H1 (cell line): ENCODE measurements at regions not wholly inside any gene's neighbourhood (a gene's known extent, or its start where the extent isn't known, plus 50 kb on each side); places are given as distances from the start of the nearest gene placed in this dataset.

ENCODE experiments used
- CTCF ChIA-PET: fragments of 300-600 bp; sonication (Branson Sonifier 250); formaldehyde crosslinking; loops from one replicate; lab custom pipeline; 2021; ENCODE audit not compliant: partially characterized antibody; lab: Charles Lee
- POLR2A ChIA-PET: fragments of 300-600 bp; sonication (Branson Sonifier 250); formaldehyde crosslinking; loops from one replicate; lab custom pipeline; 2021; ENCODE audit warnings: inconsistent platforms; ENCODE audit not compliant: partially characterized antibody; lab: Charles Lee
- DNase-seq, 2 experiments: peaks; one replicate each; pipeline versions ENCODE4 v3.0.0 to v3.0.0-alpha.2; 2010 to 2022; ENCODE audit warnings: low spot score in 2 of 2, low read depth in 1 of 2, mixed read lengths in 1 of 2
- FAIRE-seq: peaks from 2 replicates; lab custom pipeline; 2011; peaks lifted over from hg19 to GRCh38; lab: Jason Lieb, UNC
- H2AFZ ChIP-seq: 2 replicates; pipeline ENCODE4 v1.8.1; 2012; ENCODE audit warnings: low read length, inconsistent platforms
- H2AK5ac ChIP-seq: 2 replicates; pipeline ENCODE4 v1.6.1; 2013; ENCODE audit warnings: low read depth, low read length
- H2BK120ac ChIP-seq: replicated peaks from 2 replicates; pipeline ENCODE3; 2013; ENCODE audit warnings: low read depth, low read length, inconsistent platforms
- H2BK12ac ChIP-seq: 2 replicates; pipeline ENCODE4 v1.6.1; 2013; ENCODE audit warnings: low read depth, low read length
- H2BK15ac ChIP-seq: 2 replicates; pipeline ENCODE4 v1.6.1; 2013; ENCODE audit warnings: low read length
- H2BK20ac ChIP-seq: 2 replicates; pipeline ENCODE4 v1.6.1; 2013; ENCODE audit warnings: low read length
- H2BK5ac ChIP-seq: 2 replicates; pipeline ENCODE4 v1.6.1; 2013; ENCODE audit warnings: low read depth, low read length
- H3K14ac ChIP-seq: 2 replicates; pipeline ENCODE4 v1.6.1; 2013; ENCODE audit warnings: inconsistent platforms; ENCODE audit not compliant: insufficient read length
- H3K18ac ChIP-seq: 2 replicates; pipeline ENCODE4 v1.6.1; 2013; ENCODE audit warnings: low read length; ENCODE audit errors: extremely low read depth
- H3K23ac ChIP-seq: 2 replicates; pipeline ENCODE4 v1.6.1; 2013; ENCODE audit warnings: inconsistent platforms; ENCODE audit not compliant: insufficient read length
- H3K23me2 ChIP-seq: 2 replicates; pipeline ENCODE4 v1.6.1; 2013; ENCODE audit warnings: low read depth, low read length
- H3K27ac ChIP-seq: 2 replicates; pipeline ENCODE4 v1.6.1; 2011; ENCODE audit warnings: low read depth, low read length, inconsistent platforms
- H3K27me3 ChIP-seq, 4 experiments: replicated peaks in 1 of 4; 1 replicate in 1 of 4; 2 replicates in 3 of 4; pipeline versions ENCODE4 v1.6.1 to v1.8.1; 2011 to 2013; ENCODE audit warnings: low read length in 3 of 4, mild to moderate bottlenecking in 3 of 4, inconsistent platforms in 2 of 4, mixed read lengths in 2 of 4, moderate library complexity in 1 of 4; ENCODE audit not compliant: control insufficient read depth in 3 of 4, insufficient read depth in 3 of 4; ENCODE audit errors: extremely low read depth in 1 of 4
- H3K36me3 ChIP-seq, 4 experiments: 2 replicates each; pipeline versions ENCODE4 v1.6.1 to v1.8.1; 2011 to 2013; ENCODE audit warnings: mild to moderate bottlenecking in 4 of 4, low read length in 3 of 4, moderate library complexity in 2 of 4, control low read depth in 1 of 4, inconsistent platforms in 1 of 4; ENCODE audit not compliant: insufficient read depth in 4 of 4, control insufficient read depth in 2 of 4
- H3K4ac ChIP-seq: replicated peaks from 2 replicates; pipeline ENCODE3; 2013; ENCODE audit warnings: low read length, low read depth, mixed read lengths, inconsistent platforms; ENCODE audit not compliant: insufficient read length
- H3K4me1 ChIP-seq, 4 experiments: replicated peaks in 1 of 4; 1 replicate in 1 of 4; 2 replicates in 3 of 4; pipeline versions ENCODE4 v1.6.1 to v1.8.1; 2011 to 2013; ENCODE audit warnings: low read length in 3 of 4, inconsistent platforms in 2 of 4, mixed read lengths in 1 of 4; ENCODE audit not compliant: insufficient read depth in 4 of 4, control insufficient read depth in 3 of 4
- H3K4me2 ChIP-seq, 2 experiments: 2 replicates each; pipeline versions ENCODE4 v1.6.1 to v1.8.1; 2011 to 2013; ENCODE audit warnings: low read depth in 2 of 2, low read length in 2 of 2, control low read depth in 1 of 2, inconsistent platforms in 1 of 2, mild to moderate bottlenecking in 1 of 2; ENCODE audit not compliant: insufficient read depth in 1 of 2
- H3K4me3 ChIP-seq, 4 experiments: fragments of 200-600, 300-600 bp in 1 of 4; sonication (generic), shearing (Covaris generic), sonication (Bioruptor Twin) in 1 of 4; 2 replicates each; pipeline versions ENCODE4 v1.5.1 to v1.8.1; 2011 to 2016; ENCODE audit warnings: low read length in 4 of 4, low read depth in 3 of 4, control low read depth in 2 of 4, inconsistent platforms in 2 of 4, mild to moderate bottlenecking in 2 of 4, mixed read lengths in 1 of 4, moderate library complexity in 1 of 4; ENCODE audit not compliant: insufficient read depth in 2 of 4; ENCODE audit errors: extremely low read depth in 1 of 4
- H3K56ac ChIP-seq: replicated peaks from 2 replicates; pipeline ENCODE3; 2013; ENCODE audit warnings: low read depth, mild to moderate bottlenecking, mixed read lengths, low read length, inconsistent platforms; ENCODE audit not compliant: insufficient read length
- H3K79me1 ChIP-seq: 2 replicates; pipeline ENCODE4 v1.6.1; 2013; ENCODE audit warnings: low read depth, low read length, control low read depth
- H3K79me2 ChIP-seq, 2 experiments: 2 replicates each; pipeline versions ENCODE4 v1.6.1 to v1.8.1; 2012 to 2013; ENCODE audit warnings: low read length in 2 of 2, mild to moderate bottlenecking in 2 of 2, inconsistent platforms in 1 of 2; ENCODE audit not compliant: insufficient read depth in 2 of 2, control insufficient read depth in 1 of 2
- H3K9ac ChIP-seq, 4 experiments: replicated peaks in 1 of 4; 1 replicate in 1 of 4; 2 replicates in 3 of 4; pipeline versions ENCODE4 v1.6.1 to v1.8.1; 2011 to 2013; ENCODE audit warnings: low read depth in 3 of 4, low read length in 3 of 4, control low read depth in 2 of 4, mild to moderate bottlenecking in 2 of 4, moderate library complexity in 2 of 4, inconsistent platforms in 1 of 4; ENCODE audit errors: extremely low read depth in 1 of 4
- H3K9me3 ChIP-seq, 2 experiments: 2 replicates each; pipeline versions ENCODE4 v1.6.1 to v1.8.1; 2012 to 2013; ENCODE audit warnings: mild to moderate bottlenecking in 2 of 2, moderate library complexity in 2 of 2, control low read depth in 1 of 2, inconsistent platforms in 1 of 2, low read depth in 1 of 2, low read length in 1 of 2, mixed read lengths in 1 of 2; ENCODE audit not compliant: insufficient read depth in 2 of 2
- H4K20me1 ChIP-seq, 2 experiments: replicated peaks in 1 of 2; 2 replicates each; pipeline versions ENCODE3 to v1.8.1; 2011 to 2013; ENCODE audit warnings: inconsistent platforms in 2 of 2, low read length in 2 of 2, mild to moderate bottlenecking in 1 of 2; ENCODE audit not compliant: insufficient read depth in 2 of 2, control insufficient read depth in 1 of 2
- H4K5ac ChIP-seq: 2 replicates; pipeline ENCODE4 v1.6.1; 2013; ENCODE audit warnings: low read length, low read depth, mixed read lengths, inconsistent platforms; ENCODE audit not compliant: insufficient read length
- H4K8ac ChIP-seq: 2 replicates; pipeline ENCODE4 v1.8.0; 2013; ENCODE audit warnings: mild to moderate bottlenecking, moderate library complexity, low read length, inconsistent platforms; ENCODE audit not compliant: insufficient read depth; ENCODE audit errors: extremely low read depth
- H4K91ac ChIP-seq: replicated peaks from 2 replicates; pipeline ENCODE3; 2013; ENCODE audit warnings: low read length, mixed read lengths, inconsistent platforms; ENCODE audit not compliant: insufficient read length
- BACH1 ChIP-seq: IDR thresholded peaks from 2 replicates; pipeline ENCODE4 v1.6.1; 2012; ENCODE audit warnings: low read length, improper control_type of control experiment
- RAD21 ChIP-seq, 2 experiments: IDR thresholded peaks in 1 of 2; conservative IDR thresholded peaks in 1 of 2; 2 replicates each; pipeline ENCODE4 v1.6.1; 2011; ENCODE audit warnings: low read depth in 2 of 2, low read length in 2 of 2, improper control_type of control experiment in 1 of 2, inconsistent platforms in 1 of 2, mild to moderate bottlenecking in 1 of 2, moderate library complexity in 1 of 2
- SP1 ChIP-seq: IDR thresholded peaks from 2 replicates; pipeline ENCODE4 v1.6.1; 2011; ENCODE audit warnings: low read depth, low read length
- WGBS, 2 experiments: shearing (Covaris generic) in 1 of 2; methylation state at CpG; one replicate each; pipeline versions ENCODE4 v1.1.6 to v1.1.7; 2013 to 2015; ENCODE audit warnings: low lambda C conversion rate in 2 of 2, mixed read lengths in 2 of 2, inconsistent platforms in 1 of 2, low coverage in 1 of 2, missing lambda C conversion rate in 1 of 2; ENCODE audit not compliant: insufficient replicate concordance in 2 of 2, insufficient coverage in 1 of 2, insufficient read length in 1 of 2; ENCODE audit errors: extremely low coverage in 1 of 2, missing lambda C conversion rate in 1 of 2; 5-methylcytosine and 5-hydroxymethylcytosine counted together

DNA sequence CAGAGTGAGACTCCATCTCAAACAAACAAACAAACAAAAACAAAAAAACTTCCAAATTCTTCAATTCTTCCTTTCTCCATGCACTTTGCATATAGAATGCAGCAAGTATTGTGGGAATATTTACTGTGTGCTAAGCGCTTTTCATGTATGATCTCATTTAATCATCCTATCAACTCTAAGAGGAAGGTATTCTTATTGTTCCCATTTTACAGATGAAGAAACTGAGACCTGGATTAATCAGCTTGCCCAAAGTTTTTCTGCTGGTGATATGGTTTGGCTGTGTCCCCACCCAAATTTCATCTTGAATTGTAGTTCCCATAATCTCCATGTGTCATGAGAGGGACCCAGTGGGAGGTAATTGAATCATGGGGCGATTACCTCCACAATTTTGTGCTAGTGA, 56.6 kb upstream of the KCNG1 start:
- H2BK5ac ChIP-seq, result no peak overlapping the region
- H3K27me3 ChIP-seq, result no peaks in the 10 kb centered on the region
- H3K4ac ChIP-seq, result no peak overlapping the region
- peaks cover 0 to 2% (median 0%) of the 10 kb centered on the region in 4 experiments; a peak in 1 of 7 replicates for H3K4me1 ChIP-seq
- FAIRE-seq, result no peak
- H4K91ac ChIP-seq, result no peak overlapping the region
- POLR2A ChIA-PET, result no interaction called here
- no peaks in the 10 kb centered on the region for H3K79me2 ChIP-seq
- no peak overlapping the region for H2AFZ ChIP-seq
- H3K23me2 ChIP-seq, result no peaks in the 10 kb centered on the region
- DNase-seq, result no peak
- no peak overlapping the region for H3K56ac ChIP-seq
- no peaks in the 10 kb centered on the region for H3K9me3 ChIP-seq
- WGBS, 2 experiments, result 94% methylated on average over 2 of the region's 2 CpGs; no CpG with 5 or more reads in 1 of the 2 experiments
- H2BK15ac ChIP-seq, result no peak overlapping the region
- no peak overlapping the region for H3K23ac ChIP-seq
- H2AK5ac ChIP-seq, result no peak overlapping the region
- no peak overlapping the region for H3K18ac ChIP-seq
- CTCF ChIA-PET, result interaction anchor here (0.6 kb wide), 2 partner anchors 152 to 663 kb away, joined by 3 to 4 read pairs; no protein-coding TSS in a partner anchor
- H3K9ac ChIP-seq, result no peak overlapping the region
- H3K14ac ChIP-seq, result no peak overlapping the region
- no peaks in the 10 kb centered on the region for H3K79me1 ChIP-seq
- no peak overlapping the region for H4K5ac ChIP-seq
- H3K27ac ChIP-seq, result no peak overlapping the region
- no peaks in the 10 kb centered on the region for H3K36me3 ChIP-seq
- H2BK20ac ChIP-seq, result no peak overlapping the region
- H3K4me2 ChIP-seq, result no peak overlapping the region
- H4K20me1 ChIP-seq, result no peaks in the 10 kb centered on the region
- H4K8ac ChIP-seq, result no peak overlapping the region
- no peak overlapping the region for H2BK120ac ChIP-seq
- no peak overlapping the region for H3K4me3 ChIP-seq
- H2BK12ac ChIP-seq, result no peak overlapping the region
- TF ChIP-seq RAD21 (IDR thresholded peaks at IDR 0.05 in 1 of 2, conservative IDR thresholded peaks at IDR 0.05 in 1 of 2; ENCODE audit: low read depth in 2 of 2, low read length in 2 of 2) (no peak), BACH1 (no peak), SP1 (no peak)
